ENCODE measurements at regions not wholly inside any gene's neighbourhood (a gene's known extent, or its start where the extent isn't known, plus 50 kb on each side); places are given as distances from the start of the nearest gene placed in this dataset.

DNA sequence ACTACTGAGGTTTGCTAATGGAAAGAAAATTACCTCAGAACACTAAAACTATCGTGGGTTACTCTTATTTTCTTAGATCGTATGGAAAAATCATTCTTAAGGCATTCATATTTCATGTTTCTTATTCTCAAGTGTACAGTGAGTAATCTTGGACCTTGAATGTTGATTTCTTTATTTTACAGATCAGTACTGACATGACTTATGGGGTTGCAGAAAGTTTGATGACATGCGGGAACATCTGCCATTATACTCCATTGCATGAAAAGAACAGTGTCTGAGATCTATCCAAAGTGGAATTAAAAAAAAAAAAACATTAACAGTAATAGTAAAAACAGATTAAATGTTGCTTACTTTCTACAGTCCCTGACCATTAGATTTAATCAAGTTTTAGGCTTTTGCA is 1290.2 kb upstream of the WWC1 start:
- no peak for DNase-seq (ENCODE audit: low read depth)
- no peak overlapping the region for H3K4me3 ChIP-seq (ENCODE audit: low read depth, low read length)
- no peak for TF ChIP-seq CTCF (IDR thresholded peaks at IDR 0.05; ENCODE audit: insufficient read depth, low read length)

- H3K4me3 ChIP-seq (ENCODE audit: low read depth, low read length): no peak overlapping the region
- TF ChIP-seq CTCF (IDR thresholded peaks at IDR 0.05; ENCODE audit: insufficient read depth, low read length): no peak
- DNase-seq (ENCODE audit: low read depth): no peak
These were observed 1282.7 kb upstream of the WWC1 start for GRCh38 chr5:167008705-167009104.

DNA sequence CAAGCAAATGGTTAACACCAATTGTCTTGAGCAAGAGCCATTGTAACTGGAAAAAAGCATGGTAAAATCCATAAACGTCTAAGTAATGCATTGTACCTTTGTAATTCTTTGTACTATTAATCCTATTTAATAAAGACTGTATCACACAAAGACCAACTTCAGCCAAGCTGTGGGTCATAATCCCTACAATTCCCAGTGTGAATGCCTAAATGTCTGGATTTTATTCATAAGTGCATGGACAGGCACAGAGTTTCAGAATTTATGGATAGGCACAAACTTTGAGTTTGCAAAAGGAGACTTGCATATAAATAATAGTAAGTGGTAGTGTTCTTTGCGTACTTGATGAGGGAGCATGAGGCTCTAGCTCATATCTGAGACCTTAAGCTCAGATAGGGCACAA is 1280.2 kb upstream of the WWC1 start:
- no peak for TF ChIP-seq CTCF (IDR thresholded peaks at IDR 0.05; ENCODE audit: insufficient read depth, low read length)
- H3K4me3 ChIP-seq (ENCODE audit: low read depth, low read length): no peak overlapping the region
- no peak for DNase-seq (ENCODE audit: low read depth)

DNA sequence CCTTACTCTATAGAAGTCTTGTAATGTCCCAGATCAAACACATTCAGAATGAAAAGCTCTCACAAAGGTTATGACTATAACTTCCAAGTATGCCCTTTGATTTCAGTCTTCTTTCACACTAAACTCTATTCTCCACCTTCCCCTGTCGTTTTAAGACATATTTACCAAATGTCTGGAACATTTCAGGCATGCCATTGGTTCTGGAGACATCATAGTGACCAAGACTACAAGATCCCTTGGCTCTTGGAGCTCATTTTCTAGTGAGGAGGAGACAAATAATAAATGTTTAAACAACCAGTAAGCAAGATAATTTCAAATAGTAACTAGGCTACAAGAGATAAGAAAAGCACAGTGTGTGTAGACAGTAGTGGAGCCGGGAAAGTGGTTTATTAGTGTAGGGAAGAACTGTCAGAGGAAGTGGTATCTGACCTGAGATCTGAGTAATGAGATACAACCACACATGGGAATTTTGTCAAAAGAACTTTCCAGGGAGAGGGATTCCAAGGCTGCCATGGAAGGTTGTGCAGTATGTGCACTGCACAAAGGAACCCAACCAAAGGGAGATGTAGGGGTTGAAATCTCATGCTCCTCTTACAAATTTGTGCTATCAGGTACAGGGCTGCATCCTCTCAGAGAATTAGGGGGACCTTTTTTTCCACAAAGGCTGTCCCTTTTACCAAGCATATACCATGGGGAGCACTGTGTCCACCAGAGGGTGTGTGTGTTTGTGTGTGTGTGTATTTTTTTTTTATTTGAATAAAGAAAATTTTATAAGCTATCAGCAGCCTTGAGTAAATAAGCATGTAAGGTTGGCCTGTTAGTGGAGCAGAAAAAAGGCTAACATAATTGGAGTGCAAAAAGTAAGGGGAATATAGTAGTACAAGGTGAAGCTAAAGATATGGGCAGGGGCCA is 1279.1 kb upstream of the WWC1 start:
- H3K4me3 ChIP-seq (ENCODE audit: low read depth, low read length): no peak overlapping the region
- no peak for TF ChIP-seq CTCF (IDR thresholded peaks at IDR 0.05; ENCODE audit: insufficient read depth, low read length)
- DNase-seq (ENCODE audit: low read depth): no peak

DNA sequence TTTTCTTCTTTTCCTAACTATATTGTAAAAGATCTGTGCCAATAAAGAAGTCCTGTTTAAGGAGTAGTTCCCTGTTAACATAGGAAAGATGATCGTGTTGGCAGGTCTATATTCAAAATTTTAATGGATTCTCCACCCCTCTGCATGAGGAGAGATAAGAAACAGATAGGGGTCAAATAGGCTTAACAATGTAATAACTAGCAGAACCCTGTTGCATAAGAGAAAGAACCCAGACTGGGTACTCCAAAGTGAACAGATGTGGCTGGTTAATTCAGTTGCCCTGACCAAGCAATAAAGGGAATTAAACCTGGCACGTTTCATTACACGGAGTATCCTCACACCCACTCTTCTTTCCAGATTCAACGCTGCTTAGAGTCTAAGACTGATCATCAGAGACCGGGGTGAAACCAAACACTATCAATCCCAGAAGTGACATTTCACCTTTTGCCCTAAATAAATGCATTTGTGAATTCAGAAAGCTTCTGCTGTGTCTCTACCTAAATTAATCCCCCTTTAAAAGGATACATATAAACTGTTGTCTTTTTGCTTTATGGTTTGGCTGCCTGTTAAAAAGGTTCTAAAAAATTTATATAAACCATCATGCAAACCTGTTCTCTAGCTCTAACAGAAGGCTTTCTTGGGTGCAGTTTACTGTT is 1276.9 kb upstream of the WWC1 start:
- no peak overlapping the region for H3K4me3 ChIP-seq (ENCODE audit: low read depth, low read length)
- DNase-seq (ENCODE audit: low read depth): no peak
- no peak for TF ChIP-seq CTCF (IDR thresholded peaks at IDR 0.05; ENCODE audit: insufficient read depth, low read length)

GRCh38 chr5:167020418-167020817 is 1271.0 kb upstream of the WWC1 start:
- H3K4me3 ChIP-seq (ENCODE audit: low read depth, low read length): no peak overlapping the region
- TF ChIP-seq CTCF (IDR thresholded peaks at IDR 0.05; ENCODE audit: insufficient read depth, low read length): no peak
- DNase-seq (ENCODE audit: low read depth): no peak
